ENCODE measurements at regions not wholly inside any gene's neighbourhood (a gene's known extent, or its start where the extent isn't known, plus 50 kb on each side); places are given as distances from the start of the nearest gene placed in this dataset.
"Not testable (repeated sequence)": the region's sequence is repeated elsewhere in the genome, so short reads cannot be mapped to it uniquely, and the experiment has no call there.

DNA sequence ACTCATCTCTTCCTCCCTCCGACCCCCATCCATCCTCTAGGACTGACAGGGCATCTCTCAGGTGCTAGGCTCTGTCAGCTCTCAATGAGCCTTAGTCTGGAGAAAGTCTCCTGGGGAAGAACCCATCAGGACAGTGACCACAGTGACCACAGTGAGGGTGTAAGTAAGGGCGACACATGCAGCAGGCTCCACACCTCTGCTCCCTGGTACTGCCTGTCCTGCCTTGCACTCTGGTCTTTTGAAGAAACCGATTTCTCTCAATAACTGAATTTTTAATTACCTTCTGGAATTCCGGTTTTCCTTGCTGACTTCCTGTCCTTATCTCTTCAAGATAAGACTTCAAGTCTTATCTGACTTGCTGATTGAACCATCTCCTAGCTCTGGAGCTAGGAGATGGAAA, 190.2 kb downstream of the ACTR3B start:
- DNase-seq (ENCODE audit: low spot score): no peak

DNA sequence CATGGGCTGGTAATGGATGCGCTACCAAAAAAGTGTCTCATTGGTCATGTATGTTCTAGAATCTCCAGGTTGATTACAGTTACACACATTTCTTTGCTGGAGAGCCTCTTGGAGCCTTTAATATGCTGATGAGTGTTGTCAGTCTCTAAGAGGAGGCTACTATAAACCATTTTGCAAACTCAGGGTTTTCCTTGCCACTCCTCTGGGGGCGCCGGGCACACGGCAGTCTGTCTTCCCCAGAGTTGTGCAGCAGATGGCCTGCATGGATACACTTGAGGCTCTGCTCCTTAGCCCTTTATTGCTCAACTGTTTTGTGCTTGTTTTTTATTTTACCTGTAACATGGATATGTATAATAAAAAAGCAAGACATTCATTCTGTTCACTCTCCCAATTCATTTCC, 196.5 kb downstream of the ACTR3B start:
- no peak for DNase-seq (ENCODE audit: low spot score)

DNA sequence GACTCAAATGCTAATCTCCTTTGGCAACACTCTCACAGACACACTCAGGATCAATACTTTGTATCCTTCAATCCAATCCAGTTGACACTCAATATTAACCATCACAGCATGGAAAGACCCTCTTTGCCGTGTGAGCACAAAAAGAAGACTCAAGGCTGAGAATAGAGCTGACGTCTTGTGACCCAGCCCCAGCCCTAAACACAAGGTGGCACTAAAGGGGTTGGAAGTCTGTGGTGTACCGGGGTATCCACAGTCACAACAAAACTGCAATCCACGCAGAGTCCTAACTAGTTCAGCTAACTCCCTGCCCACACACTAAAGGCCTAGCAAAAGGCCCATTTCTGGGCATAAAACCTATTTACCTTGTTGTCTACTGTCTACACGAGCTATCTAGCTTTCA, 200.1 kb downstream of the ACTR3B start:
- DNase-seq (ENCODE audit: low spot score): no peak

DNA sequence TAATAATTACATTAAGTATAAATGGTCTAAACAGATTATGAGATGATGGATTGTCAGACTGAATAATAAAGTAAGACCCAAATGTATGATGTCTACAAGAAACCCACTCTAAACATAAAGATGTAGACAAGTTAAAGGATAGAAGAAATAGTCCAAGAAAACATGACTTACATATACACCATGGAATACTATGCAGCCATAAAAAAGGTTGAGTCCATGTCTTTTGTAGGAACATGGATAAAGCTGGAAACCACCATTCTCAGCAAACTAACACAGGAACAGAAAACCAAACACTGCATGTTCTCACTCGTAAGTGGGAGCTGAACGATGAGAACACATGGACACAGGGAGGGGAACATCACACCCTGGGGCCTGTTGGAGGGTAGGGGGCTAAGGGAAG, 202.2 kb downstream of the ACTR3B start:
- not testable (repeated sequence) for DNase-seq (ENCODE audit: low spot score)

DNA sequence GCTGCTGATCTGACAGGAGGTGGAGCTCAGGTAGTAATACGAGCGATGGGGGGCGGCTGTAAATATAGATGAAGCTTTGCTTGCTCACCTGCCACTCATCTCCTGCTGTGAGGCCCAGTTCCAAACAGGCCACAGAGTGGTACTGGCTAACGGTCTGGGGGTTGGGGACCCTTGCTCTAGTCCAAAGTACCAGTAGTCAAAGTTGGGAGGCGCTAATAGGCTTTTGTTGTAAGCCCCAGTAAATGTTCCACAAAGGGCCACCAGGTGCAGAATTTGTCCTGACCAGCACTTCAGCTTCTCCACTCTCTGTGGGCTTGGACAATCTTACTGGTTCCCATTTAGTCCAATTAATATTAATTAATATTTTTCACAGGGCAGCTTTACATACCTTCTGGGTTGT, 206.6 kb downstream of the ACTR3B start:
- no peak for DNase-seq (ENCODE audit: low spot score)

DNA sequence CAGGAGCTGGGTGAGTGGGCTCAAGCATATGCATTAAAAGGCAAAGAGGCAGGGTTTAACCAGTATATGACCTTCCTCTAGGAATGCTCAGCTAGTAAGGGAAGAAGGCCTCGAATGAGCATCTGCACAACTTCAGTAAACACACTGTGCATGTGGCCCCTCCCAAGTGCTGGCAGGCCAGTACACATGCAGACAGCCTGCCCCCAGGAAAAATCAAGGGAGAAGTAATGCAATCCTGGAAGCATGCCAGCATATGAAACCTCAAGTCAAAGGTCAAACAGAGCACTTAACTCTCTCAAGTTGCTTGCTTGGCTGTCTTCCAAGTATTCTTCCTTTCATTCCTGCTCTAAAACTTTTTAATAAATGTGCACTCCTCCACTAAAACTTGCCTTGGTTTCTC, 208.4 kb downstream of the ACTR3B start:
- DNase-seq (ENCODE audit: low spot score): no peak

DNA sequence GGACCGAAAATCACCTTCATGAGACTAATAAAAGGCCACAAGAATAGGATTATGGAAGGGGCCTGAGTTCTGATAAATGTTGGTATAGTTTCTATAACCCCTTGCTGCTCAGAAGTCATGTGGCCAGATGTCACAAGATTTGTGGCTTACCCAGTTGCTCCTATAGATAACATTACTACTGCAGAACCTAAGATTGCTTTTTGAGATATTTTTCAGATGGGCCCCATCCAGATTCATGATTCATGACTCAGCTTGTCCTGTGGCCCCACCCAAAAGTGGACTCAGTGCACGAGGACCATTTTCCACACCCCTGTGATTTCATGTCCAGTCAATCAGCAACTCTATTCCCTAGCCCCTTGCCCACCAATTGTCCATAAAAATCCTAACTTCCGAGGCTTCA, 209.0 kb downstream of the ACTR3B start:
- DNase-seq (ENCODE audit: low spot score): no peak

DNA sequence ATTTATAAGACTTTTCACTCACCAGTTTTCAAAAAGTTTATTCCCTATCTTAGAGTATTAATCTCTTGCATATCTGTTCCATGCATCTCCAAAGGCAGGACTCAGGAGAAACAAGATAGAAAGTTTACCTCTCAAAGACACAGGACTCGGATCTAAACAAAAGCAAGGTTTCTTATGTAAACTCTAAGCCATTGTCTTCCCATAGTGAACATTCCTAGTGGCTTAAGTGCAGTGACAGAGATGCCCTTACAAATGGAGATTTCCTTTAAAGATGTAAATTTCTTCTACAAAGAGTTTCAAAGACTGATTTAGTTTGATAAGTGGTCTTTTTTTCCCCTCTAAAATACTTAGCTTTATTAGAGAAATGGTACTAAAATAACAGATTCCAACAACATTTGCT, 209.8 kb downstream of the ACTR3B start:
- no peak for DNase-seq (ENCODE audit: low spot score)

DNA sequence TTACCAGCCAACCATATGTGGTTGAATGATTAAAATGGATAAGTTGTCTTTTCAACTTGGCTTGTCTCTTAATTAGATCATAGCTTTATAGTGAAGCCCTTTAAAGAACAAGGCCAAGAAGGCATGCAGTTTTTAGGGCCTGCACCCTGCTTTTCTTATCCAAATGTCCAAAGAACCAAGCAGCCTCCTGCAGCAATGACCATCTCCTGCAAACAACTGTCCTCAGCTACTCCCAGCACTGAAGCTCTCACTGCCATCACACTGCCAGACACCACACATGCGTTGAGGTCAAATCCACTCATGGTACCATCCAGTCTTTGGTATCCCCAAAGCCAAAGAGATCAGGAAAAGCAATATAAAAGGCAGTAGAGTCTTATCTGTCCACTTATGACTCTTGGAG, 210.3 kb downstream of the ACTR3B start:
- no peak for DNase-seq (ENCODE audit: low spot score)

DNA sequence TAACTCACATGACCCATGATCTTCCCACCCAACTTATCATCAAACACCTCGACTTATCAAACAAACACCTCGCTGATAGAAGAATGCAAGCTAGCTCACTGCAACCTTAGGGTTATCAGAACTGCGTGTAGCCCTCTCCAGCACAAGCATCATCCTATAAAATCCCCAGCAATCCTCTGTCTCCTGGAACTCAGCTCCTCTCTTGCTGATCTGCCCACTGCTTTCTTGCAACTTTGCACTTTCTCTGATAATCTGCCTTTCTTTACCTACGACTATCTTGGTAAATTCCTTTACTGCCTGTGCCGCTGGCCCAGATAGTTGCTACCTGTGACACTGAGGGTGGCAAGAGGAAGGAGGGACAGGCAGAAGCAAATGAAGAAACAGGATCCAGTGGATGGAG, 210.9 kb downstream of the ACTR3B start:
- no peak for DNase-seq (ENCODE audit: low spot score)

DNA sequence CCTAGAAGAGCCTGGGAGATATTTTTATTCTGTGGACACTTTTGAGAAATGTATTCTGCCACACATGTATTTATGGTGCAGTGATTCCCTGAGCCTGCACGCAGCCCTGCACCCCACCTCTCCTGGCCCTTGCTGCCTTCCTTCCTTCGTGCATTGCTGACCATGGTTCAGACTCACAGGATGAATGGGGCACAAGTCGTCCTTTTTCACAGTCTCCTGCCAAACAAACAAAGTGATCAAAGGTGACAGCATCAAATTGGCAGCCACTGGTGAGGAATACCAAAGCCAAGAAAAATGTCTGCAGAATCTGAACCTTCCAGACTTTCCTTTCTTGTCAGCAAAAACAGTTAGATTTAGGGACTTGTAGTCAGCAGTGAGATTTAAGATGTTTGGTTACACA, 215.0 kb downstream of the ACTR3B start:
- DNase-seq (ENCODE audit: low spot score): no peak

DNA sequence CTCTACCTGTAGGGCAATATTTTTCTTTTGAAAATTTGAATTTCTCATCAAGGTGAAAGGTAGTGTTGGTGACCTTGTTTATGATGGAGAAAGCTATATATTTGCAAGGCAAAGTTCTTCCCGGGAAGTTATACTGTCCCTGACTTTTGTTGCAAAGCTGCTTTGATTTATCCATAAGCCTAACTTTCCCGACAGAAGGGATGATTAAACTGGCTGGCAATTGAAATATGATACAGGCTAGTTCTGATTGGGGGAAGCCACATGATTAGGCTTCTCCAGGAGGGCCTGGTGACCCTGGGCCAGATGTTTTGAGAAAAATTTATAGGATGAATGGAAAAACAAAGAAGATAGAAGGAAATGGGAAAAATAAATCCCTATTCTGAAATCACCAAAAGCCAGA, 215.5 kb downstream of the ACTR3B start:
- DNase-seq (ENCODE audit: low spot score): no peak

DNA sequence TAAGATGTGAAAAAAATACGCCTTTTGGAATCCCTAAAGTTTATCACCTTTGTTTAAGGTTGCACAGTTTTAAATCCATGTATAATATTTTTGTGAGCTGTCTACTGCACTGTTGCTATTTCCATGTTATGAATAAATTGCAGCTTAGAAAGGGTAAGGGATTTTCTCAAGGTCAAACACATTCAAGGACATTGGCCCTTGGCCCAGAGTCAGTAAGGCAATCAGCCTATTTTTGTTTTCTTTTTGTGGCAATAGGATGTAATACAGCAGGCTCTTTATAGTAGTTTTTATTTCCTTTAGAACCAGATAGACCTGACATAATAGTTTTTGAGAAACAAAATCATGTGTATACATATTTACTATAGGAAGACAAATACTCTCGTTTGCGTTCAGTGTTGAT, 219.8 kb downstream of the ACTR3B start:
- no peak for DNase-seq (ENCODE audit: low spot score)

DNA sequence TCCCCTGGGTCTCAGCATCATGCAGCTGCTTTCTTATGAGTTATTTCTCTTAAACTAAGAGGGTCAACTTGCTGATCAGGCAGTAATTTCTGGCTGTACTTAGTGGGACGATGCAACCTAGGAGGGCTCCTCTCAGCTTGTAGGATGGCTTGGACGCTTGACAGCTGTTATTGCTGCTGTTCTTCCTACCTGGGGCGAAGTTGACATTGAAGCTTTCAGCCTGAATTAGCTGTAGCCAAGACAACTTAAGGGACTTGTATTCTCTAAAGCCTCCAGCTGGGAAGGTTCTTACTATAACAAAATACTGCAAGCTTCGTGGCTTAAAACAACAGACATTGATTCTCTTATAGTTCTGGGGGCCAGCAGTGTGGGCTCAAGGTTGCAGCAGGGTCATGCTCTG, 224.9 kb downstream of the ACTR3B start:
- DNase-seq (ENCODE audit: low spot score): no peak

DNA sequence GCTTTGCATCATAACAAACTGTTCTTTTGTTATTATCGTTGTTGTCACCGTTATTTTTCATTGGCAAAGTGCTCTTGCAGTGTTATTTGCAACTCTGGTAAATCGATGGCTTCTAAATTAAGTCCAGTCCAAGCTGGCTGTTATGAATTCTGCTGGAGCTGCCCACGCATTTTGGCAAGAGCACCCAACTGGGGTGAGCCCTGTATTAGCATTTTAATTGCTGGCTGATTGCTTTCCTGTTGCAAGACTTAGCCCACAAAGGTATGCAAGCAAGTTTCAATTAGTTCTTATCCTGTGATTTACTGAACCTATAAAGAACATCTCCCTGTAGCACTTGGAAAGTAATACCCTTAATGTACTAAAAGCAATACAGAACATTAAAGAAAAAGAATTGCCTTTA, 226.8 kb downstream of the ACTR3B start:
- DNase-seq (ENCODE audit: low spot score): no peak

DNA sequence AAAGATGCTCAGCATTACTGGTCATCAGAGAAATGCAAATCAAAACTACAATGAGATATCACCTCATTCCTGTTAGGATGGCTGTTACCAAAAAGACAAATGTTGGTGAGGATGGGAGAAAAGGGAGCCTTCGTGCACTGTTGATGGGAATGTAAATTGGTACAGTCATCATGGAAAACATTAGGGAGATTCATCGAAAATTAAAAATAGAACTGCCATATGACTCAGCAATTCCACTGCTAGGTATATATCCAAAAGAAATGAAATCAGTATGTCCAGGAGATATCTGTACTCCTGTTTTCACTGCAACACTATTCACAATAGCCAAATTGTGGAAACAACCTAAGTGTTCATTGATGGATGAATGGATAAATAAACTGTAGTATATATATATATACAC, 228.1 kb downstream of the ACTR3B start:
- no peak for DNase-seq (ENCODE audit: low spot score)

DNA sequence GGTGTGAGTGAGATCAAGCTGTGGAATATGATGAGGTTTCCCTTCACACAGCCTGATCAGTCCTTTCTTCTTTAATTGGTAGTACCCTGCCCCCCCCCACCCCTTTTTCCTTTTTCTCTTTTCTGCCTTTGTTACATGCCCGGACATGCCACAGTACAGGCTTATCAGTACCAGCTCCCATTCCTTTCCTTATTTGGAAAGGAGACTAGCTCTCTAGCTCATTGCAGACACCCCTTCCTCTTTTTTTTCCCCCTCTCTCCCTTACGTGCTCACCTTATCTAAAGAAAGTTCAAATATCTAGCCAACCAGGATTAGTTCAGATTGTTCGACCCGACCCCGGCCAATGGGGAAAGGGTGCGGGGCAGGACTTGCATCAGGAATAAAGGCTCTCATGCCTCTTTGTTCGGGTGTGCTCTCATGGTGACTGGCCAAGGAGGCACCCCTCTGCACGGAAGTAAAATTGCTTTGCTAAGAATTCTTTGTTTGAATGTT, 230.4 kb downstream of the ACTR3B start:
- no peak for DNase-seq (ENCODE audit: low spot score)

DNA sequence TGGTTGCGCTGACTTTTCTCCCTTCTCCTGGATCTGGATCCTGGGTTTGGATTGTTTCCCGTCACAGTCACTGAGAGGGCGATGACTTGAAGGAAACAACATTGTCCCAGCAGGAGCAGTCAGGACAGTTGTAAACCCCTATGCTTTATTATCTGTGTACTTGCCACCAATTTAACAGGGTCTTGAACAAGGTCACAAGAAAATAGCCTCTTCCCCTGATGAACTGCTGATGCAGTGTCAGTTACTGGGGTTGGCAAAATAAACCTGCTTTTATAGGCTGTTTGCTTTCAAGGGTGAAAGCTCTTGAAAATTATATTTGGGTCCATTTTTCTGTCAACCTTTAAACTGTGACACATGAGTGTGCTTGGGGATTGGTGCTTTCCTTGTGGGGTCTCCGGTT, 238.9 kb downstream of the ACTR3B start:
- DNase-seq (ENCODE audit: low spot score): no peak

DNA sequence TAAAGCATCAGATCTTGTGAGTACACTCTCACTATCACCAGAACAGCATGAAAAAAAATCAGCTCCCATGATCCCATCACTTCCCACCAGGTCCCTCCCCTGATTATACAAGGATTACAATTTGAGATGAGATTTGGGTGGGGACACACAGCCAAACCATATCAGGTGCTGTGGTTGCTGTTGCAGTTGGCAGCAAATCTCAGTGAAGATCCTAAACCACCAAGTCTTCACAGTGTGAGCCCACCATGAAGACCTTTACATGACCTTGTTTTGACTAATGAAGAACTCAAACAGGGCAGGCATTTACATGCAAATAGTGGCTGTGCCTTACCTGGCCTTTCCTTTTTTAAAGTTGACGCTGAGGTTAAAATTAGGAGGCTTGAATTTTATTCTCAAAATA, 242.6 kb downstream of the ACTR3B start:
- DNase-seq (ENCODE audit: low spot score): no peak

DNA sequence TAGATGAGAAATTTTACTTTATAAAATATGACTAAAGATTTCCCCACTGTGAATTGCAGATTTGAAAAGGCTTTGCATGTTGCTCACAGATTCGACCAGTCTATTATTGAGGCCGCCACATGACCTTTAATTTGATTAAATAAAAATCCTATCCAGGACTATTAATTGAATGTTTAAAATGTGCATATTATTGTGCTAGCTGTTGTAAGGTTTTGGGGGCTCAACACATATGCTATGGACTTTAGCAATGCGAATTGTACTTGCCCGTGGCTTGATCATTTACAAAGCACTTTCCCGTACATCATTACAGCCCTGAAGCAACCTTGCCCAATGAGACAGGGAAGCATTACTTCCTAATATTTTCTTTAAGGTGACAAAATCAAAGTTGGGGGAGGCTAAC, 243.0 kb downstream of the ACTR3B start:
- DNase-seq (ENCODE audit: low spot score): no peak

DNA sequence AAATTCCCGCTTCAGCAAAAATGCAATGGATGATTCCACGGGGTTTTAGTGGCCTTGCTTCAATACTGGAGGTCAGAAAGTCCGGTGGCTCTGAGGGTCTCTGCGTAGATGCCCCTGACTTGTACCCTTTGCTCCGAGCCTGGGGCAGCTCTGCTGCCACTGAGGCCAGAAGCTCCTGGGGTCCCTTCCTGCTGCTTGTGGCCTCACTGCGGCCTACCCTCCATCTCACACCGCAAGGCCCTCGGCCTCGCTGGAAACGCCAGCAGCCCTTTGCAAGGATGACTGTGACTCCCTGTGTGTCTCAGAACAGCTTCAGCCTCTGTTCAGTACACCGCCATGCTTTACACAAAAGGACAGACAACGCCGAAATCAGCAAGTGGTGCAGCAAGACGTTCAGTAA, 244.8 kb downstream of the ACTR3B start:
- no peak for DNase-seq (ENCODE audit: low spot score)

DNA sequence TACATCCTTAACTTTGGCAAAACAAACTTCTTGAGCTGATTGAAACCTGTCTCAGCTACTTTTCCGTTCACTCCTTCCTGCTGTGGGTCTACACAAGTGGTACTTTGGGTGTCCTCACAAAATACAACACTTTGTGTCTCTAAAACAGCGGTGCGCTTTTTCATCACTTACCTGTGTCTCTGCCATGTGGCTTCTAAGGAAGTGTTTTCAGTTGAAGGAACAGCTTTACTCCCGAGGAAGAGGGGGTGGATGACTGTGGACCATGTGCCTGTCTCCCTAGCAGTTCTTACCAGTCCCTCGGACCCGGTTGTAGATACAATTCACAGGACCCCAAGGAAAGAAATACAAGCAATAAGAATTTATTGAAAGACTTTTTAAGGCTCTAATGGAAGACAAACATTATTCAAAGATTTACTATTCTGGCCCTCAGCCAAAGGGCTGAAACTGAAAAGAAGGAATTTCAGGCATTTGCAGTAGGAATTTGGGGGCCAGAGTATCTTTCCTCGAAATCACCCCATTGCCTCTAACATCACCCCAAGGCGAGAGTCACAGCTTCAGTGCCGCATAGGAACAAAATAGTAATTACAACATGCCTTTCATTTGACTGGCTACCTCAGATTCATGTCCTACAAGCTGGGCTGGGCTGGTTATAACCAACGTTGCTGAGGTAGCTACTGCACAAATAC, 246.3 kb downstream of the ACTR3B start:
- DNase-seq (ENCODE audit: low spot score): no peak

DNA sequence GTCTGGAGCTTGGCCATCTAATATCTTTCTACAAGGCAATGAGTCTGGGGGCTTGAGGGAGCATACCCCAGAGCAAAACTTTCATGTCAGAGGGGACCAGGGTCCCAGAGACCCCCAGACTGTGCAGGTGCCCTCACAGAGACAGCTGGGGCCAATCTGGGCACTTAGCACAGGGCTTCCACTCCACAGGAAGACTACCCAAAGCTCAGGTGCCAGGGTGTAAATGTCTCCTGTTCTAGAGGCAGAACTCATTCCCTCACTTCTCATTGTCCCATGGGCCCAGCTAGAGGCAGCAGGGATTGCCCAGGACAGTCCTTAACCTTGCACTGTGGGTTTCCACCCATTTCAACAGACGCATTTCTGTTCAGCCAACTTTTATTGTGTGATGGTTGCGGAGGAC, 246.9 kb downstream of the ACTR3B start:
- DNase-seq (ENCODE audit: low spot score): no peak

DNA sequence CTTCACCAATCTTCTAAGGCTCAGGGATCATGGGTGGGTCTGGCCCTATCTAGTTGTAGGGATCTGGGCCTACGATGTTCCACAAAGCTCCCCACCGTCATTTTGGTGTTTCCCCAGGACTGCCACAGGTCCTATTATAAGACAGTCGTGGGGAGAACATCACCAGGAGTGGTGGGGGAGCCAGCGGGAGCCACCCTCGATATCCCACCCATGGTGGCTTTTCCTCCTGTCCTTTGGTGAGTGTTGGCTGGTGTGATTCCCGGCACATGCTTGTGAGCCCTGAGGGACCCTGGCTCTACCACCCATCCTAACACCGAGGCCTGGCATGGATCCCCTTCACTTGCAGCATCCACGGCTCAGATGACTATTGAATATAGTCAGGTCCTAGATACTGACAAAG, 247.4 kb downstream of the ACTR3B start:
- DNase-seq (ENCODE audit: low spot score): no peak

DNA sequence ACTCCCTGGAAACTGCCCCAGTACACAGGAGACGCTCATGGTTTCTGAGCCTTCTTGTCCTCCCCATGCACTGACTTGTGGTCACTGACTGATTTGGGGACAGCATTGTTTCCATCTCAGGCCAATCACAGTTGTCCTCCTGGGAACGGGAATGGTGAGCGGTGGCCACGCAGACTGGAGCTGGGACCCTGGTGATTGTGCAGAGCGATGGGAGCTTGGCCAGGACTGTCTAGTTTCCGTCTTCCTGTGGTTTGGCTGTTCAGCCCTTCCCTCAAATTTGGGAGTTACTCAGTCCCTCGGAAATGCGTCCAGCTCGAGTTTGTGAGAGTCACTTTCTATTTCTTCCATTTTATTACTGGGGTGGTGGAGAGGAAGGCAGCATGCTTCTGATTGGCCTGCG, 250.9 kb downstream of the ACTR3B start:
- no peak for DNase-seq (ENCODE audit: low spot score)
